Amygdala (tissue), 56 donors: ENCODE measurements at regions not wholly inside any gene's neighbourhood (a gene's known extent, or its start where the extent isn't known, plus 50 kb on each side); places are given as distances from the start of the nearest gene placed in this dataset.
"Not testable (repeated sequence)": the region's sequence is repeated elsewhere in the genome, so short reads cannot be mapped to it uniquely, and the experiment has no call there.

Experiments
- DNase-seq, 56 donors: peaks; one replicate each; lab custom pipeline; 2025; lab: John Stamatoyannopoulos, UW

GRCh38 chr12:72839696-72840095 lies 567.5 kb downstream of the TRHDE start:
- DNase-seq = no peak

GRCh38 chr12:72863671-72864070 lies 591.5 kb downstream of the TRHDE start:
- DNase-seq = no peak

GRCh38 chr12:72865921-72866320 lies 593.8 kb downstream of the TRHDE start:
- DNase-seq = no peak

GRCh38 chr12:72869024-72869423 lies 596.9 kb downstream of the TRHDE start:
- no peak for DNase-seq

- no peak for DNase-seq
Measured at GRCh38 chr12:72872238-72872887, 600.2 kb downstream of the TRHDE start.

GRCh38 chr12:72872996-72873395 lies 600.8 kb downstream of the TRHDE start:
- DNase-seq = no peak

GRCh38 chr12:72876092-72876491 lies 603.9 kb downstream of the TRHDE start:
- DNase-seq = no peak

GRCh38 chr12:72888693-72889092 lies 616.5 kb downstream of the TRHDE start:
- no peak for DNase-seq

- no peak for DNase-seq
Measured at GRCh38 chr12:72889791-72890190, 617.6 kb downstream of the TRHDE start.

GRCh38 chr12:72901685-72902084 lies 629.5 kb downstream of the TRHDE start:
- no peak for DNase-seq

GRCh38 chr12:72925716-72926115 lies 653.5 kb downstream of the TRHDE start:
- DNase-seq = no peak

GRCh38 chr12:72931838-72932237 lies 659.7 kb downstream of the TRHDE start:
- not testable (repeated sequence) for DNase-seq

- no peak for DNase-seq
Measured at GRCh38 chr12:72937486-72937885, 665.3 kb downstream of the TRHDE start.

GRCh38 chr12:72957454-72957853 lies 685.3 kb downstream of the TRHDE start:
- no peak for DNase-seq

- no peak for DNase-seq
Measured at GRCh38 chr12:72966684-72967083, 694.5 kb downstream of the TRHDE start.

- no peak for DNase-seq
Measured at GRCh38 chr12:72974954-72975555, 702.9 kb downstream of the TRHDE start.

GRCh38 chr12:72978999-72979398 lies 706.8 kb downstream of the TRHDE start:
- no peak for DNase-seq

- DNase-seq = no peak
Measured at GRCh38 chr12:72982356-72982755, 710.2 kb downstream of the TRHDE start.

GRCh38 chr12:72986963-72987362 lies 714.8 kb downstream of the TRHDE start:
- no peak for DNase-seq

- DNase-seq = no peak
Measured at GRCh38 chr12:72989458-72989947, 717.3 kb downstream of the TRHDE start.

- not testable (repeated sequence) for DNase-seq
Measured at GRCh38 chr12:72995029-72995428, 722.9 kb downstream of the TRHDE start.

GRCh38 chr12:72995616-72996015 lies 723.4 kb downstream of the TRHDE start:
- DNase-seq = no peak
